Activated CD8-positive, alpha-beta memory T cell treated with anti-CD3 and anti-CD28 coated beads, Interleukin-2, amount 50 U/mL, for 48 hours (primary cell): ENCODE measurements at regions not wholly inside any gene's neighbourhood (a gene's known extent, or its start where the extent isn't known, plus 50 kb on each side); places are given as distances from the start of the nearest gene placed in this dataset.

Experiments used
- DNase-seq: peaks from one replicate; pipeline ENCODE4 v3.0.0-alpha.2; 2020

DNA sequence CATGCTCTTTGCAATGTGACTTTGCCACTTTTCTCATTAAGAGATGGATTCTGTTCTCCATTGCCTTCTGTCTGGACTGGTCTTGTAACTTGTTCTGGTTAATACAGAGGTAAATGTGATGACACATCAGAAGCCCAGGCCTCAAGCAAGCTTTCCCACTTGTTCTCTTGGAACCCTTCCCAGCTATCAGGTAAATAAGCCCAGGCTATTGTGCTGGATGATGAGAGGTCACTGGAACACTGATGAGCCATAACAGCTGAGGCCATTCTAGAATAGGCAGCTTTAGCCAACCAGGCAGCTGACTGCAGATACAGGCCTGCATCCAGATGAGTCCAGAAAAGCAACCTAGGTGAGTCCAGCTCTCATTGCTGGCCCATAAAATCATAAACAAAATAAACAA lies 1007.0 kb upstream of the ACVR2A start:
- DNase-seq, result no peak

DNA sequence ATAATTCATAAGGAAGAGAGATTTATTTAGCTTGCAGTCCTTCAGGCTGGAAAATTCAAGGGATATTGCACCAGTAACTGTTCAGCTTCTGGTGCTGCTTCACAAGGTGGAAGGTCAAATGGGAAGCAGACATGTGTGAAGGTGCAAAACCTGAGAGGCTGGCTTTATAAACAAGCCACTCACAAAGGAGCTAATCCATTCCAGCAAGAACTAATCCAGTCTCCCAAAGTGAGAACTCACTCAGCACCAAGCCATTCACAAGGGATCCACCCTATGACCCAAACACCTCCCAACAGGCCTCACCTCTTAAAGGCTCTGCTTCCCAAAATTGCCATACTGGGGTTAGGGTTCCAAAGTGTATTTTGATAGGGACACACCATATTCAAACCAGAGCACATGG lies 1018.4 kb upstream of the ACVR2A start:
- DNase-seq, result no peak

DNA sequence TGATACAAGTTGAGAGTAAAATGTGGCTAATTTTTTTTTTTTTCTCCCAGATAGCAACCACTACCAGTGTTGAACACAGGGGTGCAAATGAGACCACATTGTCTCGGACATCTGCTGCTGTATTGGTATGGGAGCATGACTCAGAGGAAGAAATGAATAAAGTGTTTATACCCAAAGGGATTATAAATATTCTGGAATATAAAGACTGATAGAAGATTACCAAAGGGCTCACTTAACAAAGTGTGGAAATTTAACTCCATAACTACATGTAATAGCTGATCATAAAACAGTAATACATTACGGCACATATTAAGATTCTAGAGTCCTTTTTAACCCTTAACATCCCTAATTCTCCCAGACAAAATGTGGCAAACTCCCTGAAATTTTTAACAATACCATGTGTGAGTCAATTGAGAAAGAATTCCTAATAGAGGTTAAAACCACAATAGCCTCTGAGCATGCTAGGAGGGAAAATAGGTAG lies 1023.0 kb upstream of the ACVR2A start:
- DNase-seq, result no peak

DNA sequence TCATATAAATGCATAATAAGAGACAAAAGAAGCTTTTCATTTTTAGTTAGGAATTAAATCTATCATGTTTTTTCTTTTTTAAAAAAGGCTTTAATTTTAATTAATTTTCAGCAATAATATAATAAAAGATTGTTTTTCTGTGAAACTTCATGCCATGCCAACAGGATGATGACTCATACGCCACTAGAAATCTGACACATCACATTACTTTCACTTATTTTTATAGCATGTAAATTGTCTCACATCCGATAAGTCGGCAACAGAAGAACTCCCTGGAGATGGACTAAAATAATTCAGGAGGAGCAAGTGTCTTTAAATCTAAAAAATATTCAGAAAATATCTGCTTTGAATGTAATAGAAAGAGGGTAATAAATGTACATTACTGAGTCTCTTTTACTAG lies 1024.2 kb upstream of the ACVR2A start:
- DNase-seq, result no peak

DNA sequence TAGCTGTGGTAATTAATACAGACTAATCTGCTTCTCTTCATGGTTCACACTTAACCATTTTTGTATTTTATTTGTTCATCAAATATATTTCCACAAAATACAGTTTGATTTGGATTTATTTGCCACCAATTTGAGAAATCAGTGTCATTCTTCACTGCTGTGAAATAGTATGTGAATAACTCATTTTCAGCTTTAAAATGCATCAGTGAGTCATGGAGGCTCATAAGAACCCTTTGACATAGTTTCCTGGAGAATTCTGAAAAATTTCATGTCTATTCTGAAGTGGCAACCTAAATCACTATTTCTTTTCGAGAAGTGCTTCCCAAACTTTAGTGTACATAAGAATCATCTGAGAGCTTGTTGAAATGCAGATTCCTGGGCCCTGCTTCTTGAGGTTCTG lies 1026.7 kb upstream of the ACVR2A start:
- DNase-seq, result no peak

DNA sequence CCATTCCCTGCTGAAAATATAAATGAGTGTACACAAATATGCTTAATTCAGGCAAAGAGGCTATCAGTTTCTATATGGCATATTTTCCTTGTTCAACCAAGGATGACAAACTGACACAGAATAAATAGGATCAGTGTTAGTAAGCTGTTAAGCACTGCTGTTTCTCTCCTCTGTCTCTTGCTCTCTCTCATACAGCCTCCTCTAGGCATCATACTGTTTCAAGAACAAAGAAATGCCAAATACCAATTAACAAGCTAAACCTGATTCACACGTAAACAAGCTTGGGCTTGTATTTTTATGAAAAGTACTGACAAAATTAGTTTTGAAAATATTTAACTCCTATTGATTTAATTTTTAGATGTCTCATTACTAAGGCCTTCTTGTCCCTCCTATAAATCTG lies 1027.2 kb upstream of the ACVR2A start:
- DNase-seq, result no peak

DNA sequence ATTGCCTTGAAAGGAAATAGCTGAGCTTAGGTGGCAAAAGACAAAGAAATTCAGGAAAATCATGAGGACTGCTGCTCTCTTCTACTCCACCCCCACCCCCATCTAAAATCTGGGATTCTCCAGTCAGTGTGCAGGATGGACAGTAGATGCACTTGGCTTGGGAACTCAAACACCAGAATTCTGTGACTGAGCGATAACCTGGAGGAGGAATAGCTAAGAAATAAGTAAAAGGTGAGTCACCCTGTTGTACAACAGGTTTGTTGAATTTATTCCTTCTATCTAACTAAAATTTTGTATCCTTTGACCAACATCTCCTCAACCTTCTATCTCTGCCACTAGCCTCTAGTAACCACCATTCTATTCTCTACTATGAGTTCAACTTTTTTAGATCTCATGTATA lies 1029.9 kb upstream of the ACVR2A start:
- no peak for DNase-seq

DNA sequence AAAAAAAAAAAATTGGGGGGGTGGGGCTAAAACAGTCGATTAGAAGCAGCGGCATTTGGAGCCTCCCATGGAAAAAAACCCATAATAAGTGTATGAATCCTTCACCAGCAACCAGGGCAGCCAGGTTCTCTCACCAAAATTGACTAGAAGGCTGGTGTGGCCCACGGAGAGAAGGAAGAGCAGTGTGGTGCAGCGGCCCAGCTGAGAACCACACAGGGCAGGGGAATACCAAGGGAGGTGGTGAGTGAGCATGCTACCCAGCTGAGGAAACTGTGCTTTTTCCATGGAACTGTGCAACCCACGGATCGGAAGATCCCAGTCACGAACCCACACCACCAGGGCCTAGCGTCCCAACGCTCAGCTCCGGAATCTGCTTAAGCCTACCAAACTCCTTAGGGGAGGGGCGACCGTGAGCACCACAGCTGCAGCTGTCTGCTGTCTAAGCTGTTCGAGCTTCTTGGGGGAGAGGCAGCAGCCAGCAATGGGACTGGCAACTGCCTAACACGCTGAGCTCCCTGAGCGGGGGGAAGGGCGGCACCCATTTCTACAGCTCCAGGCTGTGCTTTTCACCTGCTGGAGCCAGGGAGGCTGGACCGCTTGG lies 1037.2 kb upstream of the ACVR2A start:
- DNase-seq, result no peak

DNA sequence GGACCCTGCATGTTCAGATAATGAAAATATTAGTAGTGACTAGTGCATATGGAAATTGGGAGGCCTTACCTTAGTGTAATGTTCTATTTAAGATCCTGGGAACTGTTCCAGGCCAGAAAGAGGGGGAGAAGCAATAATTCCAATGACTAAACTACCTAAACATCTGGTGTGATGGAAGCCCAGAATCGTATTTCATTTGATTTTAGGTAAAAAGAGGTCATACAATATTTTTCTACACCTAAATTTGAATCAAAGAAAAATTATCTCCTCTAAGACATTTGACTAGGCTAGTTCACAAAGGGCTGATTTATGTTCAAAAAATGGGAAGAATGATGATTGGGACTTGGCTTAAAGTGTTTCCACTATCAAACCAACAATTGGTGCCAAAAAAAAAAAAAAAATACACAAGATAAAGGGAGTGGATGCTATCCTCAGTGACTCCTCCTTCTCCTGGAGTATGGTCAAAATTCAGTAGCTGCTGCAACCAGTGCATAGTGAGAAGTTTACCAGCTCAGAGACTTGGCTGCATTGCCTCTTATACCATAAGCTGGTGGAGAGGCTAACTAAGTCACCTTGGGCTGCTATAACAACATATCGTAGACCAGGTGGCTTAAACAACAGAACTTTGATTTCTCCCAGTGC lies 1038.3 kb upstream of the ACVR2A start:
- no peak for DNase-seq

DNA sequence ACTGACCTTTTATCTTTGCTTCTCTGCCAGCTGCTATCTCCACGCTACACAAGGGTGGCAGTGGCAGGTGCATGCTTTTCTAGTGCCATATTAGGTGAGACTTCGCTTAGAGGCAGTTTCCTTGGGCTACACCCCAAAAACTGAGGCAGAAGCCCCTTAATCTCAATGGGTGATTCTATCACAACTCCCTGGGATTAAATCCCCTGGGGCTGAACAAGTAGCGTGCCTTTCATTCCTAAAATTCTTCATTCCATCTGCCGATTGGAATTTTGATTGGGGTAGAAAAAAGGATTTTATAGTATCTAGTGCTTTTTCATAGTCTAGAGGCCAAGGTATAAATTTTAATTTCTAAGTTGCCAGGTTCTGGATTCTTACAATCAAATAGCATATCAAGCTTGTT lies 1040.5 kb upstream of the ACVR2A start:
- no peak for DNase-seq

DNA sequence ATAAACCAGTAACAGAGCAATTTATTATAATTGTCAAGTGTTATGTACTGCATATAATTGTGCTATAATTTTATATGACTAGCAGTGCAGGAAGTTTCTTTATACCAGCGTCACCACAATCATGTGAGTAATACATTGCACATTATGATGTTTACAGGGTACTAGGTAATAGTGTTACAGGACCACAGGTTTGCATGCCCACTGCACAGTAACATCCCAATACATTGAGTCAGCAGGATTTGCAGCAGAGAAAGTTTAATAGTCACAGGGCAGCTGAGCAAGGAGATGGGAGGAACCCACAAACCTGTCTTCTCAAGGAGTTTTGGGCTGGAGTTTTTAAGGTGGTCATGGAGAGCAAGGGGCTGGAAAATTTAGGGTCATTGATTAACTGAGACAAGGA lies 1042.9 kb upstream of the ACVR2A start:
- DNase-seq, result no peak

DNA sequence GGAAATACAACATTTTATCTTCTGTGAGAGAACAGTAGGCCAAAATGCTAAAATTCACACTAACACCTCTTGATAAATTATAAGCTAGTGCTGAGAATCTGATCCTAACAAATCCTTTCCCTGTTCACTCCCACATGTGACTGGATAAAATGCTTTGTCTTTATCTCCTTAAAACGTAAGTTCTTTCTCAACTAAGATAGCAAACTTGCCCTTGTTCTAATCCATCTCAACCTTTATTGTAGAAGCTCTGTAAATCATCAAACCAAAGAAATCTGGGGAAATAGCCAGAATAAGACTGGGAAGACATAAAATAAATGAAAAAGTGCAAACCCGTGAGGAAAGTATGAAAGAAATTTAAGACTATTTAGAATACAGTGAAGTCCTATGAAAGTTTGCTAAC lies 1058.4 kb upstream of the ACVR2A start:
- DNase-seq, result no peak

DNA sequence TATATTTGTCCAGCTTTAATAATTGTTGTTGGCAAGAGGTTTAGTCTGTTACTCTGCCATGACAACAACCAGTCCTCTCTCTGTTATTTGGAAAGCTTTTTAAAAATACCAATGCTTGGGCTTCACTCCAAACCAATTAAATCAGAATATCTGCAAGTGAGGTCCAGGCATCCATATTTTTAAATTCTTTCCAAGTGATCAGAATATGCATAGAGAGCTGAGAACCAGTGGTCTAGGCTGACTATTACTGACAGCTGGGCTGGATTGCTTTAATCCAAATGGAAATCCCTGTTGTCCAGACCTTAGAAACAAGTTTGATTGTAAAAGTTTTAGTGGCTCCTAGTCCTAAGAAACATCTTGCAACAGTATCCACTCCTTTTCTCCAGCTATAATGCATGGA lies 1059.7 kb upstream of the ACVR2A start:
- no peak for DNase-seq

DNA sequence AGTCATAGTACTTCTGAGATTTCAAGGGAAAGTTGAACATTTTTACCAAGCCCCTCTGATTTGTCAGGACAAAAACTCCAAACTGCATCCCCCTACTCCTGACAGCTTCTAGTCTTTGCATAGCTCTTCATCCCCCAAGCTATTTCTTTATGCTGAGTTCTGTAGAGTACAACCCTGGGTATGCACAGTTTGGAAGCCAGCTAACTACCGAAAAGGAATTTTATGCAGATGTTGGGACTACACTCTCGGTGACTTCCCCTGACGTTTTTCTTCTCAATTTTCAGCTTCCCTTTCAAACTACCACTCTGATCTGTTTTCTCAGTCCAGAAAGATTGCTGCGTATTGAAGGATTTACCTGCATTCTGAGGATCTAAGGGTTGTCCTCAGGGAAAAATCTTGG lies 1060.2 kb upstream of the ACVR2A start:
- no peak for DNase-seq

DNA sequence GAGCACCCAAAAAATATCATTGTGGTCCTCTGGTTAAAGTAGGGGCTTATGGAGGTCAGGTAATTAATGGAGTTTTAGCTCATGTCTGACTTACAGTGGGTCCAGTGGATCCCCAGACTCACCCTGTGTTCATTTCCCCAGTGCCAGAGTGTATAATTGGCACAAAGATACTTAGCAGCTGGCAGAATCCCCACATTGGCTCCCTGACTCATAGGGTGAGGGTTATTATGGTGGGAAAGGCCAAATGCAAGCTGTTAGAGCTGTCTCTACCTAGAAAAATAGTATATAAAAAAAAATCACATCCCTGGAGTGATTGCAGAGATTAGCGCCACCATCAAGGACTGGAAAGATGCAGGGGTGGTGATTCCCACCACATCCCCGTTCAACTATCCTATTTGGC lies 1067.6 kb upstream of the ACVR2A start:
- no peak for DNase-seq

DNA sequence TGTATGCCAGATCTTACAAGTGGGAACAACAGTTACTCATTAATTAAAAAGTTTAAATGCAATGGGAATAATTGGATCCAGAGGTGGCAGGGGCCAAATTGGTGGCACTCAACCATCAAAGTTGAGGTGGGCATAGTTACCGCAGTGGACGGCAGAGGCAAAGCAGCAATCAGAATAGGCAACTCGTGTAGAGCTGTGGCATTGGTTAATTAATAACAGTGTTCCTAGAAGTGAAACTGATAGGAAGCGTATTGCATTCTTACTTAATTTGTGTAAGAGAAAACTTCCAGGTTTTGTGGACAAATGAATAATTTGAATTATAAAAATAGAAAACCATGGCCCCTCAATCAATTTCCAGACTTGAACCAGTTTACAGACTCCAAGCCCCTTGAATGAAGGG lies 1068.2 kb upstream of the ACVR2A start:
- no peak for DNase-seq

DNA sequence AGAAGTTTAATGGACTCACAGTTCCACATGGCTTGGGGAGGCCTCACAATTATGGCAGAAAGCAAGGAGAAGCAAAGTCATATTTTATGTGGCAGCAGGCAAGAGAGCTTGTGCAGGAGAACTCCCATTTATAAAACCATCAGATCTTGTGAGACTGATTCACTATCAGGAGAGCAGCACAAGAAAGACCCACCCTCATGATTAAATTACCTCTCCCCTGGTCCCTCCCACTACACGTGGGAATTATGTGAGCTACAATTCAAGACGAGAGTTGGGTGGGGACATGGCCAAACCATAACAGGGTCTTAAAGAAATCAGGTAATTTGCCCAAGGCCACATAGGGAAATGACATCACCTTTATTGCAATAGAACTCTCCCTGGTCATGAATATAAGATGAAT lies 1073.3 kb upstream of the ACVR2A start:
- DNase-seq, result no peak

DNA sequence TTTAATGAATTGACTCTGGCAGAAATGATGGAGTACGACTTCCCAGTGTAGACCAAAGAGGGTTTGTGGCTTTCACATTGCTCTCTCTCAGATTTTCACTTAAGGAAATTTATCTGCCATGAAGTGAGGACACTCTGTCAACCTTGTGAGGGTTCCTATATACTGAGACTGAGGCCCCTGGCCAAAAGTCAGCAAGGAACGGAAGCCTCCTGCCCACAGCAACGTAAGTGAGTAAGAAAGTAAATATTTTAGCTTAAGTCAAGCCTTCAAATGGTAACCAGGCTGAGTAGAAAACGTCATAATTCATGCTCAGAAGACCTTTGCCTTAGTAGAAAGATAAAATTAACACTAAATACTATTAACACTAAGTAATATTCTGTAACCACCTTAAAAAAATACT lies 1080.5 kb upstream of the ACVR2A start:
- DNase-seq, result no peak

DNA sequence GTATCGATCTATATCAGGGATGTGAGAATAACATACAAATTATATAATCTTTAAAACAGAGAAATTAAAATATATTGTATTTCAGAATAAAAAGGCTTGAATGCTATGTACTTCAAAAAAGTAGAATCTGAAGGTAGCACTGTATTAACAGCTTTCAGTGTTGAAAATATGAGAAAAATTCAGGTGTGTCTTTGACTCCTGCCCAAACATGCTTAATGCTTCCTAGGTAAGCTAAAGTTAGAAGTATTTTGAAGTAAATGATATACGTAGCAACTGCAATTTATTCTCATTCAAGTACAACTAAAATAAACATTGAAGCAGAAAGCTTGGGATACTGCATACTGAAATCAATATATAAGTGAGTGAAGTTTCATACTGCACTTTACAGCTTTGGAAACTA lies 1082.0 kb upstream of the ACVR2A start:
- DNase-seq, result no peak

DNA sequence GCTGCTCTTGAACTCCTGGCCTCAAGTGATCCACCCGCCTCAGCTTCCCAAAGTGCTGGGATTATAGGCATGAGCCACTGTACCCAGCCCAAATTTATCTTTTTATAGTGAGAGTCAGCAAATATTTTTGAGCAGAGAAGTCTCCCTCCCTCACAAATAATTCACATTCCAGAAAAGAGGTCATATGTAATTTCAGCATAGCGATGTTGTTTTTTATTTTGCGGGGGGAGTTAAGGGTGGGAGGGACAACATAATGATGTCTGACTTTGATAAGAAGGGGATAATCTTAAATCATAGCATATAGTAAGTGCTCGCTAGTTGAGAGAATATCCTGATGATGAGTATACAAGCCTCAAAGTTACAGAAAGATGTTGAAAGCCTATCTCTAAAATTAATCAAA lies 1090.2 kb upstream of the ACVR2A start:
- no peak for DNase-seq

DNA sequence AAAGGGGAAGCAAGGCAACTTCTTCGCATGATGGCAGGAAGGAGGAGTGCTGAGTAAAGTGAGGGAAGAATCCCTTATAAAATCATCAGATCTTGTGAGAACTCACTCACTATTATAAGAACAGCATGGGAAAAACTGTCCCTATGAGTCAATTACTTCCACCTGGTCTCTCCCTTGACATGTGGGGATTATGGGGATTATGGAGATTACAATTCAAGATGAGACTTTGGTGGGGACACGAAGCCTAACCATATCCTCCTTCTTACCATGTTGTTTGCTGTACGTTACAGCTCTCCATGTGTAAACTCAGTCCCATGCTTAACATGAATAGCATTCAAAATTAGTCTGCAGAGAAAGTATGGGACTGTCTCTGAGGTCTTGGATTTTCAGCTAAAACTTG lies 1096.8 kb upstream of the ACVR2A start:
- DNase-seq, result no peak

DNA sequence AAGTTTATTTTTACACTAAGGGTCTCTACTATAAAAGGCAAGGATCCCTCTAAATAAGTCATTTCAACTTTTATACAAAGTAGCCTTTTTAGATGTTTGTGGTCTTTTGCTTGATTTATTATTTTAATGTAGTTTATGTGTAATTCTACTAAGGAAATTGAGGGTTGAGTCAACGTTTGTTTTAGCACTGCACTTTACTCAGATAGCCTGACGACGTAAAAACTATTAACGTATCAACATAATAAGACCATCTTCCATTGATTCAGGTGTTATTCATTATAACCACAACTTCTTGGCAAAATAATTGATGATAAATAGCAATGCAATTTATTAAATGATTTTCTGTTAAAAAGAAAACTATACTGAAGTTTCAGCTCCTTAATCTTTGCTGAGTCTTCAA lies 1103.6 kb upstream of the ACVR2A start:
- no peak for DNase-seq

DNA sequence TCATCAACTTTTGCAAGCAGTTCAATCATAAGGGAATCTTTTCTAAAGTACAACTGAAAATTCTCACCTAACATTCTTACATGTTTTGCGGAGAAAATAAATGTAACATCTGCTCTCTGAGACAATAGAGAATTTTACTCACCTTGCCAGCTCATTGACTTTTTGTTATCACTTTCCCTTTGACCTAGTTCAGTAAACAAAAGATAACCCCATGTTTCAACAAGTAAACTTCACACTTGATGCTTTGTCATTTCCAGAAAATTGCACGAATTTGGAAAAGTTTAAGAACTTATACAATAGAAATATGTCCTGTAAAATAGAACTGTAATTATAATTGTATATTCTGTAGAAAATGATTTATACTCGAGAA lies 1110.0 kb upstream of the ACVR2A start:
- no peak for DNase-seq

DNA sequence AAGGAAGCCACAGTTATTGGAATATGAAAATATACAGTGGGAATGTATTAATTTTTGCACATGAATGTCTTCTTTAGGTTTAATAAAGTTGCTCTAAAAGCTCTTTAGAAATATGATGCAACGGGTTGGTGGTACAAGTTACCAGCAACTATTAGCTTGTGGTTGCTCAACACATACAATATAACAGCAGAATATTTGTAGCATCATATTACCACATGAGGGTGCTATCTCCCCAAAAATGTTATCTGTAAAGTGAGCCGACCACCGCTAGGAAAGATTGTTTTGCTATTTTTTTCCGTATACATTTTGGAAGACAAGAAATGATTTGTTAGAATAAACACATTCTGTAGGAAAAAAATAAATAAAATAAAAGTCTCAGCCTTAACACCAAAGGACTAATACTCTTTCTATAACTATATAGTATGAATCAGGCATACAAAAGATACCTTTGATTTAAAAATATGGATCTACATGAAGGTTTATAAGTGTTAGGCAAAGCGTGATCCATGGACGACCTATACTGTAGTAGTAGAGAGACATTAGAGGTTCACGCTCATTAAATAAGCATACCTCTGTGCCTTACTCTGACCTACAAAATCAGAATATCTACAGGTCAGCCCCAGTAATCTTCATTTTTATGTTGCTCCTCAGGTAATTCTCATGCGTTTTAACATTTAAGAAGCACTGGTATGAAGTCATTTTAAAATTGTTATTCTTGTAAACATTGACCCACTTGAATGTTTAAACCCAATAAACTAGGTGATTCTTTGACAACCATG lies 1110.6 kb upstream of the ACVR2A start:
- no peak for DNase-seq

DNA sequence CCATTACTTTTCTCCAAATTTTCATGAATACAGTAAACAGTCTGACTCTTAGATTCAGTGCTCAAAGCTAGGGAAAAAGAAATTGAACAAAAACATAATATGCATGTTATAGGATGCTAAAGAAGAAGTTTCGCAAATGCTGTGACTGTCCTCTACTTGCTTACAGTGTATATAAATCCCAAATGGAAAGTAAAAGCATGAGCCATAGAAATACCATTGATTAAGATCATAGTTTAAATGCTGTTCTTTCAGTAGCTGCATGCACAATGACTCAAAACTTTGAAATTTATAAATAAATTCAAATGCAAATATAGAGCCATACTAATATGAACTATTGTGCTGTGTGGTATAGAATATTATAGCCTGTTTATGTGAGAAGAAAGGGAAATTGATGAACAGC lies 1113.9 kb upstream of the ACVR2A start:
- DNase-seq, result no peak
